ENCODE measurements at regions not wholly inside any gene's neighbourhood (a gene's known extent, or its start where the extent isn't known, plus 50 kb on each side); places are given as distances from the start of the nearest gene placed in this dataset.

DNA sequence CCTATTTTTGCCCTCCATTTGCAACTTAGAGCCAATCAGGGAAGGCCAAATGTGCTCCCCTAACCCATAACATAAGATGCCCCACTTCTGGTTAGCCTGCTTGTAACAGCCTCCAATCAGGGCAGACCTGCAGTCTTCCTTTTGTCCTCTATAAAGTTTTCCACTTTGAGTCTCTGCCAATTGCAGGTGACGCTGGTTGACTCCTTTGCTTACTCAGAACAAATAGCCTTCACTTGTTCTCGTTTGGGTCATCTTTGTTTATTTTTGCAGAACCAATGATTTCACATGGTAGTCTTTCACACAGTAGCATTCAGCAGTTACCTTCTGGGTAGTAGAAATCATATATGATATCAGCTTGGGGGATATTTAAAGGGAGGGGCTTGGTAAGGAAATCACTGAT, 225.6 kb downstream of the MINAR1 start:
- no peaks in the 10 kb centered on the region for H3K9me3 Mint-ChIP-seq
- no peak for ATAC-seq (replicated peaks; ENCODE audit: extremely low read depth, poor library complexity, severe bottlenecking)
- peaks cover 72% of the 10 kb centered on the region for H3K27me3 Mint-ChIP-seq
- H3K4me3 Mint-ChIP-seq: no peak overlapping the region
- peaks cover 2% of the 10 kb centered on the region for H3K36me3 Mint-ChIP-seq (ENCODE audit: insufficient read depth)
- no peak for DNase-seq (ENCODE audit: low spot score in 2 of 2)
- H3K27ac Mint-ChIP-seq (ENCODE audit: low read depth): no peak overlapping the region
- H3K4me1 Mint-ChIP-seq: no peaks in the 10 kb centered on the region

- Mint-ChIP-seq H3K9me3 (no peaks in the 10 kb centered on the region), H3K36me3 (ENCODE audit: insufficient read depth) (peaks cover 2% of the 10 kb centered on the region), H3K4me3 (no peak overlapping the region), H3K4me1 (no peaks in the 10 kb centered on the region), H3K27ac (ENCODE audit: low read depth) (no peak overlapping the region), H3K27me3 (peaks cover 70% of the 10 kb centered on the region)
- ATAC-seq (replicated peaks; ENCODE audit: extremely low read depth, poor library complexity, severe bottlenecking): no peak
- no peak for DNase-seq (ENCODE audit: low spot score in 2 of 2)
Measured at GRCh38 chr15:79659691-79660090, 227.6 kb downstream of the MINAR1 start.

DNA sequence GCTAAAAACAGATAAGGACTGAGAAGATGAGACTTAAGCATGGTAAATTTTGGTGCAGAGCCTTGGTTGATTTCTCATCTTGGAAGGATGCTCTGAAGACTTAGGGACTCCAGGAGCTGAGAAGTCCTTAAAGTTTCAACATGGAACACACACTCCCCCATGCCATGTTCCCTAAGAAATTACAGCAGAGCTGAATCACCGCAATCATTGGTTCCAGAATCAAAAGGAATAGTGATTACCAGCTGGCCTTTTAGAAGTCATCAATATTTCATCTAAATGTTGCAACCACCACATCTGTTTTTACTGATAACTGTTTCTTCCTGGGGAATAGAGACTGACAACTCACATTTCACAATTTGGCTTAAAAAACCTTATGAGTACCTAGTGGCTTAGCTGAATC, 229.3 kb downstream of the MINAR1 start:
- DNase-seq (ENCODE audit: low spot score in 2 of 2) (no peak), ATAC-seq (replicated peaks; ENCODE audit: extremely low read depth, poor library complexity, severe bottlenecking) (no peak)
- no peak overlapping the region for H3K4me3 Mint-ChIP-seq
- H3K36me3 Mint-ChIP-seq (ENCODE audit: insufficient read depth): peaks cover 2% of the 10 kb centered on the region
- peaks cover 53% of the 10 kb centered on the region for H3K27me3 Mint-ChIP-seq
- no peaks in the 10 kb centered on the region for H3K4me1 Mint-ChIP-seq
- H3K9me3 Mint-ChIP-seq: no peaks in the 10 kb centered on the region
- H3K27ac Mint-ChIP-seq (ENCODE audit: low read depth): no peak overlapping the region

DNA sequence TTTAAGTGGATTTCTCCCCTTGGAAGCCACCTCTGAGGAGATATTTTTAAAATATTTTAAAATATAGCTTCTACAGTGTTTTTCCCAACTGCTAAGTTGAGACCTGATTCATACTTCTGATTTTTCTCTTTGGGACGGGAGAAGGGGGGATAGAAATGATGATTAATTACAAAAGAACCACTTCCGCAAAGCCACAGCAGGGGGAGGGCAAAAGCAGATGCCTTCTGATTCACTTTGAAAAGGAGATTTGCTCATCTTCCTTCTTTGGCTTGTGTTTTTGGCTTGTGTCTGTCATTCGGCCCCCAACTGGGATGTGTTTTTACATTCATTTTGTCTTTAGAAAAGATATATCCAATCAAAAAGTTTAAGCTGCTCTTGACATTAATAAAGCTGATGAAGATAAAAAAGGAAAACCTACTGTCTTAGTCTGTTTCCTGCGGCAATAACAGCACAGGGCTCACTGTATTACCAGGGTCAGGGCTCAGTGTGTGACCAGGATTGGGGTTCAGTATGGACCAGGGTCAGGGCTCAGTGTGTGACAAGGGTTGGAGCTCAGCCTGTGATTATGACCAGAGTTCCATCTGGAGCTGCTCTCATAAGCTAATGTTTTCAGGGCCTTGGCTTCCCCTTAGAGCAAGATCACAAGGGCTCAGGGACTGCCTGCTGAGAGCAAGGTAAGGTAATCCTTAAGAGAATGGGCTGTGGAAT, 223.2 kb downstream of the MTHFS start:
- DNase-seq (ENCODE audit: low spot score in 2 of 2): no peak
- no peak for ATAC-seq (replicated peaks; ENCODE audit: extremely low read depth, poor library complexity, severe bottlenecking)
- Mint-ChIP-seq H3K4me3 (no peak overlapping the region), H3K27me3 (peaks cover 33% of the 10 kb centered on the region), H3K27ac (ENCODE audit: low read depth) (no peak overlapping the region), H3K36me3 (ENCODE audit: insufficient read depth) (peaks cover 1% of the 10 kb centered on the region), H3K9me3 (no peaks in the 10 kb centered on the region), H3K4me1 (no peaks in the 10 kb centered on the region)

GRCh38 chr15:79674124-79674465, 222.7 kb downstream of the MTHFS start:
- H3K36me3 Mint-ChIP-seq (ENCODE audit: insufficient read depth): peaks cover 1% of the 10 kb centered on the region
- peaks cover 33% of the 10 kb centered on the region for H3K27me3 Mint-ChIP-seq
- H3K27ac Mint-ChIP-seq (ENCODE audit: low read depth): no peak overlapping the region
- DNase-seq (ENCODE audit: low spot score in 2 of 2) (no peak), ATAC-seq (replicated peaks; ENCODE audit: extremely low read depth, poor library complexity, severe bottlenecking) (no peak)
- H3K4me1 Mint-ChIP-seq: no peaks in the 10 kb centered on the region
- H3K4me3 Mint-ChIP-seq: no peak overlapping the region
- no peaks in the 10 kb centered on the region for H3K9me3 Mint-ChIP-seq

DNA sequence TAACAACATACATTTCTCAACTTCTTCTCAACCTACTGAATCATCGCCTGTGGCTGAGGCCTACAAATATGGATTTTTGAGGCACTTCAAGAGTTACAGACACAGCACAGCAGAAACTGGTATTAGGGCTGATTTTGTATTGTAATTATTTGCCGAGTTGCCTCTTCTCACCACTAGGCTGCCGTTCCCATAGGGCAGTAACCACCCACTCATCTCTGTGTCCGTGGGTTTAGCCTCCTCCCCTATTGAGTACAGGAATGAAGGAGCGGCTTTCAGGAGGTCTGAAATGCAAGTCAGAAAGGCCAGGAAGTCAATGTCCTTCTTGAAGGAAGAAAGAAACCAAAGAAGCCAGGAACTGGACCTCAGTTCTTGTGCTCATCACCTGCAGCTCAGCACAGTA, 220.8 kb downstream of the MTHFS start:
- H3K9me3 Mint-ChIP-seq: no peaks in the 10 kb centered on the region
- DNase-seq (ENCODE audit: low spot score in 2 of 2) (no peak), ATAC-seq (replicated peaks; ENCODE audit: extremely low read depth, poor library complexity, severe bottlenecking) (no peak)
- no peak overlapping the region for H3K4me3 Mint-ChIP-seq
- no peaks in the 10 kb centered on the region for H3K4me1 Mint-ChIP-seq
- H3K36me3 Mint-ChIP-seq (ENCODE audit: insufficient read depth): peaks cover 1% of the 10 kb centered on the region
- no peak overlapping the region for H3K27ac Mint-ChIP-seq (ENCODE audit: low read depth)
- peaks cover 41% of the 10 kb centered on the region for H3K27me3 Mint-ChIP-seq

DNA sequence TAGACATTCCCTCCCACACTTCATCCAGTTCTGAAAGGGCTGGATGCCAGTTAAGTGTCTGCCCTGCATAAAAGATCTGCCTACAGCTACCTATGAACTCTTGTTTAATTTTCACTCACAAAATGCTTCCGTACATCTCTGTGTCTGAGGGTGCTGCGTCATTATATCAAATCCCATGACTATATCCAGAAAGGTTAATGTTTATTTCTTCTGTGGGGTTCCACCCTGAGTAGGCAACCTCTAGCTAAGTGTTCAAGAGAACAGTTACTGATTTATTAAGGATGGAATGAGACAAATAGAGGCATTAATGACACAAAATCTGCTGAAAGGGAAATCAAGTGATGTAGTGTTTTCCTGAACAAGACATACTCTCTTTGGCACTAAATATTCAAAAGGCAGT, 220.2 kb downstream of the MTHFS start:
- Mint-ChIP-seq H3K4me1 (no peaks in the 10 kb centered on the region), H3K27ac (ENCODE audit: low read depth) (no peak overlapping the region), H3K4me3 (no peak overlapping the region), H3K9me3 (no peaks in the 10 kb centered on the region), H3K36me3 (ENCODE audit: insufficient read depth) (peaks cover 1% of the 10 kb centered on the region), H3K27me3 (peaks cover 47% of the 10 kb centered on the region)
- ATAC-seq (replicated peaks; ENCODE audit: extremely low read depth, poor library complexity, severe bottlenecking): no peak
- DNase-seq (ENCODE audit: low spot score in 2 of 2): no peak

DNA sequence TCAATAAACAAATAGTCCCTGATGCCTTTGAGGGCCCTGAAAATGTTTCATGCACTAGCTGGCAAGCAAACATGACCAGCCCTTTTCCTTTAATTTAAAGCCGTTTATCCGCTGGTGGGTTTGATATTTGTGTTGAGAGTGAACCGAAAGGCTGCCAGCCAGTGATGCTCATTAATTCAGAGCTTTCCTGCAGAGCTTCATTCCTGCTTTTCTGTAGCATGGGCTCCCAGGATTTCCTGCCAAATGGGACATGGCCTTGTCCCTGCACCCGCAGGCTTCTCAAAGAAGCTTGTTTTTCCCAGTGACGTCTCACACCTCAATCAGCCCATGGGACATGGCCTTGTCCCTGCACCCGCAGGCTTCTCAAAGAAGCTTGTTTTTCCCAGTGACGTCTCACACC, 219.6 kb downstream of the MTHFS start:
- Mint-ChIP-seq H3K27ac (ENCODE audit: low read depth) (no peak overlapping the region), H3K27me3 (peaks cover 53% of the 10 kb centered on the region), H3K9me3 (no peaks in the 10 kb centered on the region), H3K4me3 (no peak overlapping the region), H3K4me1 (no peaks in the 10 kb centered on the region), H3K36me3 (ENCODE audit: insufficient read depth) (peaks cover 1% of the 10 kb centered on the region)
- ATAC-seq (replicated peaks; ENCODE audit: extremely low read depth, poor library complexity, severe bottlenecking) (no peak), DNase-seq (ENCODE audit: low spot score in 2 of 2) (no peak)

GRCh38 chr15:79678032-79678701, 218.6 kb downstream of the MTHFS start:
- H3K4me1 Mint-ChIP-seq: no peaks in the 10 kb centered on the region
- no peak for DNase-seq (ENCODE audit: low spot score in 2 of 2)
- peaks cover 59% of the 10 kb centered on the region for H3K27me3 Mint-ChIP-seq
- H3K4me3 Mint-ChIP-seq: no peak overlapping the region
- no peak overlapping the region for H3K27ac Mint-ChIP-seq (ENCODE audit: low read depth)
- H3K36me3 Mint-ChIP-seq (ENCODE audit: insufficient read depth): peaks cover 1% of the 10 kb centered on the region
- no peaks in the 10 kb centered on the region for H3K9me3 Mint-ChIP-seq
- ATAC-seq (replicated peaks; ENCODE audit: extremely low read depth, poor library complexity, severe bottlenecking): no peak

- H3K36me3 Mint-ChIP-seq (ENCODE audit: insufficient read depth): no peaks in the 10 kb centered on the region
- peaks cover 42% of the 10 kb centered on the region for H3K27me3 Mint-ChIP-seq
- no peaks in the 10 kb centered on the region for H3K4me1 Mint-ChIP-seq
- H3K27ac Mint-ChIP-seq (ENCODE audit: low read depth): no peak overlapping the region
- H3K9me3 Mint-ChIP-seq: no peaks in the 10 kb centered on the region
- DNase-seq (ENCODE audit: low spot score in 2 of 2) (no peak), ATAC-seq (replicated peaks; ENCODE audit: extremely low read depth, poor library complexity, severe bottlenecking) (no peak)
- H3K4me3 Mint-ChIP-seq: no peak overlapping the region
Measured at GRCh38 chr15:79680720-79681119, 216.1 kb downstream of the MTHFS start.

GRCh38 chr15:79682285-79682684, 214.5 kb downstream of the MTHFS start:
- H3K36me3 Mint-ChIP-seq (ENCODE audit: insufficient read depth): no peaks in the 10 kb centered on the region
- H3K9me3 Mint-ChIP-seq: no peaks in the 10 kb centered on the region
- DNase-seq (ENCODE audit: low spot score in 2 of 2): no peak
- H3K27me3 Mint-ChIP-seq: peaks cover 47% of the 10 kb centered on the region
- no peaks in the 10 kb centered on the region for H3K4me1 Mint-ChIP-seq
- no peak for ATAC-seq (replicated peaks; ENCODE audit: extremely low read depth, poor library complexity, severe bottlenecking)
- no peak overlapping the region for H3K4me3 Mint-ChIP-seq
- H3K27ac Mint-ChIP-seq (ENCODE audit: low read depth): no peak overlapping the region

DNA sequence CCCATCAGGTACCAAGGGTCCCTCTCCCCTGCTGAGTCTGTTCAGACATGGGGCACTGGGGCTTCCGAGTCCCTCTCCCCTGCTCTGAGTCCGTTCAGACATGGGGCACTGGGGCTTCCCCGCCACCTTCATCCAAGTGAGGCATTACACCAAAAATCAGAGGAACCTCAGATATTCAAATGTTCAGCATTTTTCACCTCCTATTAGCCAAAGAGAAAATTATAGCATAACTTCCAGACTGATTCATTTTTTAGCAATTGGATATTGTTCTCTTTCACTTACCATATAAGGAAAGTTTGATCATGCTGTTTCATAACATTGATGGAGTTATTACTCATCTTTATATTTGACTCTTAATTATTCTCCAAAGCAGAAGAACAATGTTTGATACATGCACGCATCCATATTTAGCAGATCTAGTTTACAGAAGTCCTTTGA, 213.9 kb downstream of the MTHFS start:
- no peak for ATAC-seq (replicated peaks; ENCODE audit: extremely low read depth, poor library complexity, severe bottlenecking)
- no peak for DNase-seq (ENCODE audit: low spot score in 2 of 2)
- Mint-ChIP-seq H3K9me3 (no peaks in the 10 kb centered on the region), H3K27ac (ENCODE audit: low read depth) (no peak overlapping the region), H3K4me1 (no peaks in the 10 kb centered on the region), H3K36me3 (ENCODE audit: insufficient read depth) (no peaks in the 10 kb centered on the region), H3K4me3 (no peak overlapping the region), H3K27me3 (peaks cover 47% of the 10 kb centered on the region)

DNA sequence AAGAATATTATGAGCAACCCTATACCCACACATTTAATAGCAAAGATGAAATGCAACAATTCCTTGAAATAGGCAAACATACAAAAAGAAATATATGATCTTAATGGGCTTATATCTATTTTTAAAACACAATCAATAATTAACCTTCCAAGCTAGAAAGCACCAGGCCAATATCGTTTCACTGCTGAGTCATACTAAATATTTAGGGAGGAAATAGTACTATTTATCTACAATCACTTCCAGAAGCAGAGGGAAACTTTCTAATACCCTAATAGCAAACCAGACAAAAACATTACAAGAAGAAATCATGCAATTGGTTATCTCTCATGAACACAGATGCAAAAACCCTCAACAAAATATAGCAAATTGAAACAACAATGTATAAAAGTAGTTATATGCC, 207.8 kb downstream of the MTHFS start:
- H3K27ac Mint-ChIP-seq (ENCODE audit: low read depth): no peak overlapping the region
- no peaks in the 10 kb centered on the region for H3K4me1 Mint-ChIP-seq
- no peaks in the 10 kb centered on the region for H3K9me3 Mint-ChIP-seq
- H3K27me3 Mint-ChIP-seq: peaks cover 54% of the 10 kb centered on the region
- ATAC-seq (replicated peaks; ENCODE audit: extremely low read depth, poor library complexity, severe bottlenecking) (no peak), DNase-seq (ENCODE audit: low spot score in 2 of 2) (no peak)
- H3K36me3 Mint-ChIP-seq (ENCODE audit: insufficient read depth): no peaks in the 10 kb centered on the region
- H3K4me3 Mint-ChIP-seq: no peak overlapping the region
